HUES6 (cell line): ENCODE measurements at regions not wholly inside any gene's neighbourhood (a gene's known extent, or its start where the extent isn't known, plus 50 kb on each side); places are given as distances from the start of the nearest gene placed in this dataset.
"Not testable (repeated sequence)": the region's sequence is repeated elsewhere in the genome, so short reads cannot be mapped to it uniquely, and the experiment has no call there.

Experiments used
- H3K27ac ChIP-seq: 2 replicates; pipeline ENCODE4 v1.7.0; 2013; ENCODE audit warnings: low read depth, mild to moderate bottlenecking, low read length, inconsistent platforms
- H3K27me3 ChIP-seq: 2 replicates; pipeline ENCODE4 v1.6.1; 2013; ENCODE audit warnings: low read length; ENCODE audit not compliant: control insufficient read depth, insufficient read depth
- H3K36me3 ChIP-seq: 2 replicates; pipeline ENCODE4 v1.6.1; 2013; ENCODE audit warnings: low read length; ENCODE audit not compliant: control insufficient read depth, insufficient read depth
- H3K4me1 ChIP-seq: 2 replicates; pipeline ENCODE4 v1.6.1; 2013; ENCODE audit warnings: low read length; ENCODE audit not compliant: control insufficient read depth, insufficient read depth
- H3K4me3 ChIP-seq: 2 replicates; pipeline ENCODE4 v1.5.1; 2013; ENCODE audit warnings: low read depth, low read length
- H3K9ac ChIP-seq: one replicate; pipeline ENCODE4 v1.6.1; 2013; ENCODE audit warnings: mild to moderate bottlenecking, low read length
- H3K9me3 ChIP-seq: 2 replicates; pipeline ENCODE4 v1.6.1; 2013; ENCODE audit warnings: low read depth, low read length; ENCODE audit not compliant: control insufficient read depth, insufficient read depth

DNA sequence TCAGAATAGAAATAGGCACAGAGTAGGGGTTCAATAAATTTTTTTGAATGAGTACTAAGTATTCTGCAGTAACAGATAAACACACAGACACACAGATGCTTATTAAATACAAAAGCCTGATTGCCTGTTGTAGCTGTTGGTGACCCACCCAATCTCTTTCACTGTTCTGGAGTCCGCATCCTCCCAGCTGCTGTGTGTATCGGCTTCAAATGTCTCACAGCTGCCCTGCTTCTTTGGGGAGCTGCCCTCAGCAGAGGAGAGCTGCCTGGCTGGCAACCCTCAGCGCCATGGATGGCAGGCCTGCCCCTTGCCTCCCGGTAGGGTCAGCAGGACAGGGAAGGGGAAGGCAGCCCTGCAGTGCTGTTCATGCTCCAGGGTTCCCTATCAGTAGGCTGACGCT, 50.5 kb upstream of the PRNP start:
- Histone ChIP-seq H3K27ac (no peak overlapping the region), H3K27me3 (no peaks in the 10 kb centered on the region), H3K9me3 (peaks cover 15% of the 10 kb centered on the region), H3K9ac (no peak overlapping the region), H3K36me3 (no peaks in the 10 kb centered on the region), H3K4me3 (no peak overlapping the region), H3K4me1 (0 out of 2 replicates have a peak, but pooled peaks cover 3% of the 10 kb centered on the region)

DNA sequence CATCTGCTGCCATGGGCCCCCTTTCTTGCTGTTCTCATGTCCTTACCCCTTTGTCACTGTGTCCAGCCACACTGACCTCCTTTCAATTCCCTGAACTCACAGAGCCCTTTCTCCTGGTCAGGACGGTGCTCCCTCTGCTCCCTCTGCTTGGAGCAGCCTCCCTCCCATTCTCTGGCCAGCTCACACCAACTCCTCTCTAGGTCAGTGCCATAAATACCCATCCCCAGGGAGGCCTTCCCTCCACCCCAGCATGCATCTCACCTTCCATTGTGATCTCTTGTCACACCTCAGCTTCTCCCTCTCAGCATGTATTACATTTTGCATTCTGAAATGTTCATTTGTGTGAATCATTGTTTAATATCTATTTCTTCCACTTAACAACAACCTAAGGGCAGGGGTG, 50.9 kb upstream of the PRNP start:
- Histone ChIP-seq H3K4me3 (no peak overlapping the region), H3K9me3 (peaks cover 15% of the 10 kb centered on the region), H3K4me1 (0 out of 2 replicates have a peak, but pooled peaks cover 3% of the 10 kb centered on the region), H3K27me3 (no peaks in the 10 kb centered on the region), H3K9ac (no peak overlapping the region), H3K27ac (no peak overlapping the region), H3K36me3 (no peaks in the 10 kb centered on the region)

DNA sequence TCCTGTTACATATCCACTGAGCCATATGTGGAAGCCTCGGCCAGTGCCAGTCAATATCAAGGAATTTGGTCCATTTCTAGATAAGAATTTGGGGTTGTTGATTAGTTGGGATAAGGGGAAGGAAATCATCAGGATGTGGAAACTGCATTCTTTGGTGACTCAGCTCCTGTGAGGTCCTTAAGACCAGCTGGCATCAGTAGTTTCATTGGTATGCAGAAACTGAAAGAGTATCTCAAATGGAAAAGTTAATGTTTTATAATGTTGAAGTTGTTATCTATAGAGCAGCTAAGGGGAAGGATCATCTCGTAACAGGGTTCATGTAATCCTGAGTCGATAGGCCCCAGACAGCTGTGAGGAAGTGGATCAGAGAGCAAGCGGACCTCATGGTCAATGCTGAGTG, 52.5 kb upstream of the PRNP start:
- Histone ChIP-seq H3K4me1 (0 out of 2 replicates have a peak, but pooled peaks cover 3% of the 10 kb centered on the region), H3K9ac (no peak overlapping the region), H3K4me3 (no peak overlapping the region), H3K9me3 (peaks cover 15% of the 10 kb centered on the region), H3K36me3 (no peaks in the 10 kb centered on the region), H3K27me3 (no peaks in the 10 kb centered on the region), H3K27ac (no peak overlapping the region)

DNA sequence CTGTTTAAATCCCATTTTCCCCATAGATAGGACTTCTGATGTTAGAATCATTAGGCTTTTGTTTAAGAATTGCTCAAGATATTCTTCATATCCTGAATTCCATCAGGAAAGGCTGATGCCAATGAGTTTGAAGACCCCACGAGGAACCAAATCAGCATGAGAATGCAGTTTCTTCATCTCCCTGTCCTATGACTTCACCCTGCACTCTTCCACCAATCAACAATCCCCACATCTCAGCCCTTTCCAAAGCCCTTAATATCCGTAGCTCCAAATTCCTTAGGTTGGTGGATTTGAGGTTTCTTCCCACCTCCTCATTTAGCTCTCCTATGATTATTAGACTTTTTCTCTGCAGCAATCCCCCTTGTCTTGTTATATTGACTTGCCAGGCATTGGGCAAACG, 52.9 kb upstream of the PRNP start:
- Histone ChIP-seq H3K9ac (no peak overlapping the region), H3K9me3 (peaks cover 15% of the 10 kb centered on the region), H3K27me3 (no peaks in the 10 kb centered on the region), H3K36me3 (no peaks in the 10 kb centered on the region), H3K4me1 (0 out of 2 replicates have a peak, but pooled peaks cover 3% of the 10 kb centered on the region), H3K27ac (no peak overlapping the region), H3K4me3 (no peak overlapping the region)

DNA sequence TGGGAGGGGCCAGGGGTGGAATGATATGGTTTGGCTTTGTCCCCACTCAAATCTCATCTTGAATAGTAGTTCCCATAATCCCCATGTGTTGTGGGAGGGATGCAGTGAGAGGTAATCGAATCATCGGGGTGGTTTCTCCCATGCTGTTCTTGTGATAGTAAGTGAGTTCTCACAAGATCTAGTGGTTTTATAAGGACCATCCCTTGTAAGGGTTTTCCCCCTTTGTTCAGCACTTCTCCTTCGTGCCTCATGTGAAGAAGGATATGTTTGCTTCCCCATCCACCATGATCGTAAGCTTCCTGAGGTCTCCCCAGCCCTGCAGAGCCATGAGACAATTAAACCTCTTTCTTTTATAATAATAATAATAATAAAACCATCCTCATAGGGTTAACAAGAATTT, 53.4 kb upstream of the PRNP start:
- Histone ChIP-seq H3K4me1 (0 out of 2 replicates have a peak, but pooled peaks cover 3% of the 10 kb centered on the region), H3K27ac (no peak overlapping the region), H3K36me3 (no peaks in the 10 kb centered on the region), H3K27me3 (no peaks in the 10 kb centered on the region), H3K9ac (no peak overlapping the region), H3K4me3 (no peak overlapping the region), H3K9me3 (peaks cover 15% of the 10 kb centered on the region)

DNA sequence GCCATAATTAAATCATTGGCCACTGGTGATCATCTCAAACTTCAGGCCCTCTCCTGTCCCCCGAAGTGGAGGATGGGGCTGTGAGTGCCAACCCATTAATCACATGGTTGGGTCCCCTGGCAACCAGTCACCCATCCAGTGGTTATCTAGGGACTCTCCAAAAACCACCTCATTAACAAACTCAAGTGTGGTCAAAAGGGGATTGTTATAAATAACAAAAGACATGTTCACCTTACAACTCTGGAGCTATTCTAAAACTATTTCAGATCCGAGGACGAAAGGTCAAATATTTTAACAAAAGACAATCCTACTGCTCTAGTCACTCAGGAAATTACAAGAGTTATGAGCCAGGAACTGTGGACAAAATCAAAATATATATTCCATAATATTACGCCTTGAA, 60.0 kb upstream of the PRNP start:
- Histone ChIP-seq H3K36me3 (no peaks in the 10 kb centered on the region), H3K9ac (no peak overlapping the region), H3K4me3 (no peak overlapping the region), H3K27me3 (no peaks in the 10 kb centered on the region), H3K9me3 (peaks cover 9% of the 10 kb centered on the region), H3K27ac (no peak overlapping the region), H3K4me1 (no peaks in the 10 kb centered on the region)

DNA sequence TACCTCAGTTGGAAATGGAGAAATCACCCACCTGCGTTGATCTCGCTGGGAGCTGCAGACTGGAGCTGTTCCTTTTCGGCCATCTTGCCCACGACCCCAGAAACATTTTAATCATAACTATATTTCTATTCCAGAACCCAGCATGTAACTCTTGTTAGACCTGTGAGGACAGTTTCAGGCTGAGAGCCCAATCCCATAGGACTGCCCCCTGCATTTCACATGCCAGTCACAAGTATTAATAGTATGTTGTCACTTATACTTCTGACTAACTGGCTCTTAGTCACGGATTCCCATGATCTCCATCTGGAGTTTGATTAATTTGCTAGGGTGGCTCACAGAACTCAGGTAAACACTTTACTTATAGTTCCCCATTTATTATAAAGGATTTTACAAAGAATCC, 60.6 kb upstream of the PRNP start:
- Histone ChIP-seq H3K4me1 (no peaks in the 10 kb centered on the region), H3K27me3 (no peaks in the 10 kb centered on the region), H3K27ac (no peak overlapping the region), H3K9ac (no peak overlapping the region), H3K4me3 (no peak overlapping the region), H3K9me3 (peaks cover 8% of the 10 kb centered on the region; the same call in 1 of the 2 replicates), H3K36me3 (no peaks in the 10 kb centered on the region)

DNA sequence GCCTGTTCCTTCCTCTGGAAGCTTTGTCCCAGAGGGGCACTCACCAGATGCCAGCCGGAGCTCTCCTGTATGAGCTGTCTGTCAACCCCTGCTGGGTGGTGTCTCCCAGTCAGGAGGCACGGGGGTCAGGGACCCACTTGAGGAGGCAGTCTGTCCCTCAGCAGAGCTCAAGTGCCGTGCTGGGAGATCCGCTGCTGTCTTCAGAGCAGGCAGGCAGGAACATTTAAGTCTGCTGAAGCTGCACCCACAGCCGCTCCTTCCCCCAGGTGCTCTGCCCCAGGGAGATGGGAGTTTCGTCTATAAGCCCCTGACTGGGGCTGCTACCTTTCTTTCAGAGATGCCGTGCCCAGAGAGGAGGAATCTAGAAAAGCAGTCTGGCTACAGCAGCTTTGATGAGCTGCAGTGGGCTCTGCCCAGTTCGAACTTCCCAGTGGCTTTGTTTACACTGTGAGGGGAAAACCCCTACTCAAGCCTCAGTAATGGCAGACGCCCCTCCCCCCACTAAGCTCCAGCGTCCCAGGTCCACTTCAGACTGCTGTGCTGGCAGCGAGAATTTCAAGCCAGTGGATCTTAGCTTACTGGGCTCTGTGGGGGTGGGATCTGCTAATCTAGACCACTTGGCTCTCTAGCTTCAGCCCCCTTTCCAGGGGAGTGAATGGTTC, 61.5 kb upstream of the PRNP start:
- not testable (repeated sequence) for H3K9me3 ChIP-seq, H3K27ac ChIP-seq, H3K9ac ChIP-seq, H3K4me1 ChIP-seq, H3K4me3 ChIP-seq, H3K27me3 ChIP-seq, H3K36me3 ChIP-seq

DNA sequence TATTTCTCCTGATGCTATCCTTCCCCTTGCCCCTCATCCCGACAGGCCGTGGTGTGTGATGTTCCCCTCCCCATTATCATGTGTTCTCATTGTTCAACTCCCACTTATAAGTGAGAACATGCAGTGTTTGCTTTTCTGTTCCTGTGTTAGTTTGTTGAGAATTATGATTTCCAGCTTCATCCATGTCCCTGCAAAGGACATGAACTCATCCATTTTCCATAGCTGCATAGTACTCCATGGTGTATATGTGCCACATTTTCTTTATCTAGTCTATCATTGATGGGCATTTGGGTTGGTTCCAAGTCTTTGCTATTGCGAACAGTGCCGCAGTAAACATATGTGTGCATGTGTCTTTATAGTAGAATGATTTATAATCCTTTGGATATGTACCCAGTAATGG, 67.1 kb upstream of the PRNP start:
- H3K9me3 ChIP-seq, H3K36me3 ChIP-seq, H3K4me3 ChIP-seq, H3K4me1 ChIP-seq, H3K9ac ChIP-seq, H3K27ac ChIP-seq, H3K27me3 ChIP-seq: not testable (repeated sequence)

DNA sequence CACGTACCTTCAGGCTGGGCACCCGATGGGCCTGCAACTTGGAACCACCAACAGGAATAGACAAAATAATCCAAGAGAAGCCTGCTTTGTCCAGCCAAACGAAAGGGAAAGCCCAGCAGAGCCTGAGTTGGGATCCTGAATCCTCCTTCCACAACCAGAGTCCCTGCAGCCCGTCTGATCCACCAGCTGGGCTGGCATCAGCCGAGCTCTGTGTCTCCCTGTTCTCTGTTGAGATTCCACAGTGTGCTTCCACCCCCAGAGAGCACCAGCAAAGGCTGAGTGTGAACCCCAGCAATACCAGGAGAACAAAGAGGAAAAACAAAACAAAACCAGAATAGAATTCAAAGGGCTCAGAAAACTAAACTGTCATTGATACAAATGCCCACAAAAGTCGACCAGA, 68.8 kb upstream of the PRNP start:
- no peaks in the 10 kb centered on the region for H3K9me3 ChIP-seq
- no peak overlapping the region for H3K9ac ChIP-seq
- no peaks in the 10 kb centered on the region; the same call in 1 of the 2 replicates for H3K4me1 ChIP-seq
- H3K36me3 ChIP-seq = no peaks in the 10 kb centered on the region
- no peak overlapping the region for H3K27ac ChIP-seq
- no peaks in the 10 kb centered on the region for H3K27me3 ChIP-seq
- H3K4me3 ChIP-seq = no peak overlapping the region

DNA sequence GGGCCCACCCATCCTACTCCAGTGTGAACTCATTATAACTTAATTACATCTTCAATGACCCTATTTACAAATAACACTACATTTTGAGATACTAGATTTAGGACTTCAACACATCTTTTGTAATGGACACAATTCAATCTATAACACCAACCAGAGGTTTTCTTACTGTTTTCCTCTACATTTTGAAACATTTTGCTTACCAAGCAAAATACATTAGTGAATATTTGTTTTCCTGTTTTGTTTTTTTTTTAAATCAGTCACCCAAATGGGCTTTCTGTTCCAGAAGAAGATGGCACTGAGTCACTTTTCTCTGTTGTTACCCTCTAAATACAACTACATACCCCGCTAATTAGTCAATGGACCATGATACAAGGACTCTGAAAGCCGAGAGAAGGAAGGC, 69.2 kb upstream of the PRNP start:
- Histone ChIP-seq H3K36me3 (no peaks in the 10 kb centered on the region), H3K4me3 (no peak overlapping the region), H3K4me1 (no peaks in the 10 kb centered on the region; the same call in 1 of the 2 replicates), H3K27me3 (no peaks in the 10 kb centered on the region), H3K27ac (no peak overlapping the region), H3K9me3 (no peaks in the 10 kb centered on the region), H3K9ac (no peak overlapping the region)
